Esophagus squamous epithelium (tissue), 4 donors: ENCODE measurements at regions not wholly inside any gene's neighbourhood (a gene's known extent, or its start where the extent isn't known, plus 50 kb on each side); places are given as distances from the start of the nearest gene placed in this dataset.

Source experiments
- CTCF ChIP-seq, 6 experiments: fragments of 450-650 bp in 4 of 6; fragments of 200-600 bp in 2 of 6; sonication (generic) in 2 of 6; IDR thresholded peaks; one replicate each; pipeline ENCODE4 v1.5.1; 2016 to 2019; ENCODE audit warnings: antibody characterized with exemption in 6 of 6, mild to moderate bottlenecking in 4 of 6, moderate library complexity in 4 of 6
- POLR2A ChIP-seq, 4 donors: fragments of 450-650 bp; IDR thresholded peaks; one replicate each; pipeline ENCODE4 v1.6.1; 2017; ENCODE audit warnings: antibody characterized with exemption in 4 of 4, mild to moderate bottlenecking in 4 of 4, moderate library complexity in 3 of 4

- TF ChIP-seq CTCF (IDR thresholded peaks at IDR 0.05) (no peak), POLR2A (IDR thresholded peaks at IDR 0.05) (no peak)
Observed at GRCh38 chr5:68747521-68747920, 346.3 kb upstream of the SLC30A5 start.
